MM.1S (cell line): ENCODE measurements at regions not wholly inside any gene's neighbourhood (a gene's known extent, or its start where the extent isn't known, plus 50 kb on each side); places are given as distances from the start of the nearest gene placed in this dataset.

ENCODE experiments used
- DNase-seq: peaks from one replicate; pipeline ENCODE4 v3.0.0-alpha.2; 2015
- H2AFZ ChIP-seq: fragments of 300-600 bp; sonication (generic); 2 replicates; pipeline ENCODE4 v1.6.0; 2016; ENCODE audit warnings: antibody characterized with exemption, low read length
- H3F3A ChIP-seq: fragments of 300-600 bp; sonication (generic); 2 replicates; pipeline ENCODE4 v1.6.1; 2016; ENCODE audit warnings: mild to moderate bottlenecking, antibody characterized with exemption, low read length, moderate library complexity, mixed read lengths; ENCODE audit not compliant: insufficient read depth
- H3K27ac ChIP-seq: fragments of 300-600 bp; sonication (generic); 2 replicates; pipeline ENCODE4 v1.5.1; 2016; ENCODE audit warnings: mild to moderate bottlenecking, low read length
- H3K27me3 ChIP-seq: fragments of 300-600 bp; sonication (generic); replicated peaks from 2 replicates; pipeline ENCODE4 v1.6.0; 2016; ENCODE audit warnings: low read length; ENCODE audit not compliant: insufficient read depth
- H3K36me3 ChIP-seq: fragments of 300-600 bp; sonication (generic); replicated peaks from 2 replicates; pipeline ENCODE4 v1.6.1; 2016; ENCODE audit warnings: mild to moderate bottlenecking, low read length, mixed read lengths; ENCODE audit not compliant: insufficient read depth
- H3K4me1 ChIP-seq: fragments of 300-600 bp; sonication (generic); 2 replicates; pipeline ENCODE4 v1.6.1; 2016; ENCODE audit warnings: low read length, mixed read lengths
- H3K4me2 ChIP-seq: fragments of 300-600 bp; sonication (generic); 2 replicates; pipeline ENCODE4 v1.6.0; 2016; ENCODE audit warnings: low read depth, low read length
- H3K4me3 ChIP-seq: fragments of 300-600 bp; sonication (generic); 2 replicates; pipeline ENCODE4 v1.5.1; 2016; ENCODE audit warnings: low read length, mixed read lengths
- H3K79me2 ChIP-seq: fragments of 300-600 bp; sonication (generic); 2 replicates; pipeline ENCODE4 v1.6.1; 2016; ENCODE audit warnings: mixed run types, low read length, mixed read lengths
- H3K9ac ChIP-seq: fragments of 300-600 bp; sonication (generic); 2 replicates; pipeline ENCODE4 v1.6.1; 2016; ENCODE audit warnings: low read length, mixed read lengths
- H3K9me2 ChIP-seq: fragments of 300-600 bp; sonication (generic); replicated peaks from 2 replicates; pipeline ENCODE4 v1.6.1; 2016; ENCODE audit warnings: mild to moderate bottlenecking, low read length, mixed read lengths; ENCODE audit not compliant: insufficient read depth
- H3K9me3 ChIP-seq: fragments of 300-600 bp; sonication (generic); replicated peaks from 2 replicates; pipeline ENCODE4 v1.6.1; 2016; ENCODE audit warnings: mild to moderate bottlenecking, low read length, mixed read lengths; ENCODE audit not compliant: insufficient read depth
- H4K20me1 ChIP-seq: fragments of 300-600 bp; sonication (generic); 2 replicates; pipeline ENCODE4 v1.6.1; 2016; ENCODE audit warnings: mild to moderate bottlenecking, low read length, moderate library complexity, mixed read lengths; ENCODE audit not compliant: insufficient read depth
- EZH2 ChIP-seq: fragments of 300-600 bp; sonication (generic); optimal IDR thresholded peaks from 2 replicates; pipeline ENCODE3; 2017; ENCODE audit warnings: low read depth, mild to moderate bottlenecking, antibody characterized with exemption, low read length, mixed read lengths
- EZH2phosphoT487 ChIP-seq: fragments of 300-600 bp; sonication (generic); IDR thresholded peaks from 2 replicates; pipeline ENCODE4 v1.6.1; 2018; ENCODE audit warnings: antibody characterized with exemption, low read length
- TF ChIP-seq, protein P1 (sequence below): fragments of 300-600 bp; sonication (generic); IDR thresholded peaks from 2 replicates; pipeline ENCODE4 v1.5.1; 2016; ENCODE audit warnings: antibody characterized with exemption, low read length, mixed read lengths

- H3F3A ChIP-seq = no peaks in the 10 kb centered on the region
- H3K9ac ChIP-seq = no peak overlapping the region
- H3K79me2 ChIP-seq = no peaks in the 10 kb centered on the region
- H3K9me2 ChIP-seq = no peaks in the 10 kb centered on the region
- no peaks in the 10 kb centered on the region for H3K9me3 ChIP-seq
- H3K4me1 ChIP-seq = no peaks in the 10 kb centered on the region
- H3K4me3 ChIP-seq = no peak overlapping the region
- no peak overlapping the region for H3K27ac ChIP-seq
- H4K20me1 ChIP-seq = no peaks in the 10 kb centered on the region
- TF ChIP-seq EZH2 (no peak), EZH2phosphoT487 (no peak)
- TF ChIP-seq, protein P1, sequence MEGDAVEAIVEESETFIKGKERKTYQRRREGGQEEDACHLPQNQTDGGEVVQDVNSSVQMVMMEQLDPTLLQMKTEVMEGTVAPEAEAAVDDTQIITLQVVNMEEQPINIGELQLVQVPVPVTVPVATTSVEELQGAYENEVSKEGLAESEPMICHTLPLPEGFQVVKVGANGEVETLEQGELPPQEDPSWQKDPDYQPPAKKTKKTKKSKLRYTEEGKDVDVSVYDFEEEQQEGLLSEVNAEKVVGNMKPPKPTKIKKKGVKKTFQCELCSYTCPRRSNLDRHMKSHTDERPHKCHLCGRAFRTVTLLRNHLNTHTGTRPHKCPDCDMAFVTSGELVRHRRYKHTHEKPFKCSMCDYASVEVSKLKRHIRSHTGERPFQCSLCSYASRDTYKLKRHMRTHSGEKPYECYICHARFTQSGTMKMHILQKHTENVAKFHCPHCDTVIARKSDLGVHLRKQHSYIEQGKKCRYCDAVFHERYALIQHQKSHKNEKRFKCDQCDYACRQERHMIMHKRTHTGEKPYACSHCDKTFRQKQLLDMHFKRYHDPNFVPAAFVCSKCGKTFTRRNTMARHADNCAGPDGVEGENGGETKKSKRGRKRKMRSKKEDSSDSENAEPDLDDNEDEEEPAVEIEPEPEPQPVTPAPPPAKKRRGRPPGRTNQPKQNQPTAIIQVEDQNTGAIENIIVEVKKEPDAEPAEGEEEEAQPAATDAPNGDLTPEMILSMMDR = no peak
- no peaks in the 10 kb centered on the region for H3K36me3 ChIP-seq
- H2AFZ ChIP-seq = no peak overlapping the region
- no peaks in the 10 kb centered on the region for H3K27me3 ChIP-seq
- no peak overlapping the region for H3K4me2 ChIP-seq
- DNase-seq = no peak
Measured at GRCh38 chr7:47142867-47143175, 439.1 kb downstream of the TNS3 start.

DNA sequence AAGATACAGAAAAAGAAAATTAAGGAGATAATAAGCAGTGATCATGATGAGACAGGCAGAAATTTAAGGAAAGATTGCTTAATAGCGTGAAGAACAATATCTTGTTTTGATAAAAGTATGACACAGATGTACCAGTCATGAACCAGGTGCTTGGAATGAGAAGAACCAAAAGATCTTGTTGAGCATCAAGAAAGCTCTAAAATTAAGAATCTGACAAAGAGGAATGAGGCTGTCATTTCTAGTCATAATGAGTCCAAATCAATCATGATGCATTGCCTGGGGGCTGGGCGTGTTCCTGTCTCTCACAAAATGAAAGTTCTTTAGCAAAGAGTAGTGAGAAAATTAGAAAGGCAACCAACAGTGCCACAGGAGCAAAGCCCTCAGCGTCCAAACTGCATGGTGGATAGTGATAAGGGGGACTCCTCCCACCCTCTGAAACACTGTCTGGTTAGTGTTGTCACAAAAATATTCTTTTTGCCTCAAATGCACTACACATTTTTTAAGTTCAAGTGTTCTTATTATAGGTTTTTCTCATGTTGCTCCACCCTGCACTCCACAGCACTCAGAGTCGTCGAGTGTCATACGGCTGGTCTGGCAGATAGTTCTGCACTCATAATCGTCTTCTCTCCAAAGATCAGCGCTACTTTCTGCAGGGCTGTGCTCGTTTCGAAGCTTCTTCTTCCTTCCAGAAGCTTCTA lies 439.6 kb downstream of the TNS3 start:
- Histone ChIP-seq H3K4me2 (no peak overlapping the region), H3K36me3 (no peaks in the 10 kb centered on the region), H3K9me2 (no peaks in the 10 kb centered on the region), H3K79me2 (no peaks in the 10 kb centered on the region), H3K9me3 (no peaks in the 10 kb centered on the region), H3K27ac (no peak overlapping the region), H3K9ac (no peak overlapping the region), H3K4me1 (no peaks in the 10 kb centered on the region), H4K20me1 (no peaks in the 10 kb centered on the region), H2AFZ (no peak overlapping the region), H3K27me3 (no peaks in the 10 kb centered on the region), H3F3A (no peaks in the 10 kb centered on the region), H3K4me3 (no peak overlapping the region)
- TF ChIP-seq, protein P1 = no peak
- no peak for TF ChIP-seq EZH2
- TF ChIP-seq EZH2phosphoT487 = no peak
- DNase-seq = no peak

- no peak for DNase-seq
- Histone ChIP-seq H3K9me3 (no peaks in the 10 kb centered on the region), H3K36me3 (no peaks in the 10 kb centered on the region), H3K4me2 (no peak overlapping the region), H3K27me3 (no peaks in the 10 kb centered on the region), H4K20me1 (no peaks in the 10 kb centered on the region), H3K27ac (no peak overlapping the region), H3K9me2 (no peaks in the 10 kb centered on the region), H3K79me2 (no peaks in the 10 kb centered on the region), H3F3A (no peaks in the 10 kb centered on the region), H3K4me3 (no peak overlapping the region), H3K9ac (no peak overlapping the region), H3K4me1 (no peaks in the 10 kb centered on the region), H2AFZ (no peak overlapping the region)
- TF ChIP-seq EZH2phosphoT487 (no peak), EZH2 (no peak)
- TF ChIP-seq, protein P1 = no peak
Measured at GRCh38 chr7:47132471-47132870, 449.4 kb downstream of the TNS3 start.
